Type B pancreatic cell (in vitro differentiated cells): ENCODE measurements at regions not wholly inside any gene's neighbourhood (a gene's known extent, or its start where the extent isn't known, plus 50 kb on each side); places are given as distances from the start of the nearest gene placed in this dataset.

ENCODE experiments used
- DNase-seq: peaks from one replicate; pipeline ENCODE4 v3.0.0; 2021; ENCODE audit warnings: mixed read lengths; ENCODE audit not compliant: unreplicated experiment; ENCODE audit errors: extremely low spot score
- H3K27ac Mint-ChIP-seq: 2 replicates; pipeline ENCODE4 v1.8.0; 2021; ENCODE audit warnings: mild to moderate bottlenecking, mixed read lengths
- H3K27me3 Mint-ChIP-seq: 2 replicates; pipeline ENCODE4 v1.8.0; 2021; ENCODE audit warnings: mixed read lengths
- H3K36me3 Mint-ChIP-seq: 2 replicates; pipeline ENCODE4 v1.8.0; 2021; ENCODE audit warnings: mixed read lengths
- H3K4me1 Mint-ChIP-seq: one replicate; pipeline ENCODE4 v1.8.0; 2021; ENCODE audit warnings: mixed read lengths; ENCODE audit not compliant: unreplicated experiment
- H3K4me3 Mint-ChIP-seq: 2 replicates; pipeline ENCODE4 v1.8.0; 2021; ENCODE audit warnings: mild to moderate bottlenecking, mixed read lengths
- H3K9me3 Mint-ChIP-seq: 2 replicates; pipeline ENCODE4 v1.8.0; 2021; ENCODE audit warnings: mixed read lengths
- TF ChIP-seq, protein P1 (sequence below): fragments of 200-600 bp; sonication (generic); conservative IDR thresholded peaks from 2 replicates; pipeline ENCODE4 v1.5.0; 2021; ENCODE audit warnings: antibody characterized with exemption, mild to moderate bottlenecking

DNA sequence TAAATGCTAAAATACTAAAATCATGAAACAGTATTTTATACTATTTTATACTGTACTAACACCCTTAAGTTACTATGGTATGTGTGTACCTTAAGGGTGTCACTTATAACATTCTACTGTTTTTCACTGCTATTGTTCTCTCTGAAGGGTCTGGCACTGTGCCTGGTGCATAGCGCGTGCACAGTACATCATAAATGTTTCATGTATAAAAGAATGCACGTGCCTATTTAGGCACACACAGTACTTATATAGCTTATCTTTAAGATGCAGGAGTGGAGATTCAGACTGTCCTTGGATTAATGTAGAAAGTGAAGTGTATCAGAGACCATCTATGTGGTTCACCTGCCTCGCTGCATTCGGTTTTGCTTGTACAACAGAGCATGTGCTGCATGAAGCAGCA is 64.0 kb upstream of the SGK1 start:
- no peaks in the 10 kb centered on the region for H3K36me3 Mint-ChIP-seq
- TF ChIP-seq, protein P1, sequence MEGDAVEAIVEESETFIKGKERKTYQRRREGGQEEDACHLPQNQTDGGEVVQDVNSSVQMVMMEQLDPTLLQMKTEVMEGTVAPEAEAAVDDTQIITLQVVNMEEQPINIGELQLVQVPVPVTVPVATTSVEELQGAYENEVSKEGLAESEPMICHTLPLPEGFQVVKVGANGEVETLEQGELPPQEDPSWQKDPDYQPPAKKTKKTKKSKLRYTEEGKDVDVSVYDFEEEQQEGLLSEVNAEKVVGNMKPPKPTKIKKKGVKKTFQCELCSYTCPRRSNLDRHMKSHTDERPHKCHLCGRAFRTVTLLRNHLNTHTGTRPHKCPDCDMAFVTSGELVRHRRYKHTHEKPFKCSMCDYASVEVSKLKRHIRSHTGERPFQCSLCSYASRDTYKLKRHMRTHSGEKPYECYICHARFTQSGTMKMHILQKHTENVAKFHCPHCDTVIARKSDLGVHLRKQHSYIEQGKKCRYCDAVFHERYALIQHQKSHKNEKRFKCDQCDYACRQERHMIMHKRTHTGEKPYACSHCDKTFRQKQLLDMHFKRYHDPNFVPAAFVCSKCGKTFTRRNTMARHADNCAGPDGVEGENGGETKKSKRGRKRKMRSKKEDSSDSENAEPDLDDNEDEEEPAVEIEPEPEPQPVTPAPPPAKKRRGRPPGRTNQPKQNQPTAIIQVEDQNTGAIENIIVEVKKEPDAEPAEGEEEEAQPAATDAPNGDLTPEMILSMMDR = no peak
- peaks cover 30% of the 10 kb centered on the region for H3K4me1 Mint-ChIP-seq
- H3K27ac Mint-ChIP-seq = no peak overlapping the region
- no peak overlapping the region for H3K4me3 Mint-ChIP-seq
- peaks cover 5% of the 10 kb centered on the region for H3K9me3 Mint-ChIP-seq
- DNase-seq = no peak
- no peaks in the 10 kb centered on the region for H3K27me3 Mint-ChIP-seq

DNA sequence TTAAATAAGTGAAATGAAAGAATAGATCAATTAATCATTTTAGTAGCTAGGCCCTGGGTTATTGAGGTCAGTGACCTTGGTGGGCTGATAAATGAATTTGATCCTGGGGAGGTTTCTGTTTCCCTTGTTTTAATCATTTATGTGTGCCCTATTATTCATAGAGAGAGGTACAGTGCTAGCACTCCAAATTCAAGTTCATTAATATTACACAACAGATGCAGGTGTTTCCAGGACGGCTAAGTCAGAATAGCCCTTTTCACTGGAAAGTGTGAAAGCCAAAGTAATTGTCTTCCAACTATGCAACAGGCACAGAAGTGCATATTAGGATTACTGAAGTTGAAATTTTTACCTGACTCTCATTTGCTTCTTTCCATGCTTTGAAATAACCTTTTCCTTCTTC is 61.7 kb upstream of the SGK1 start:
- H3K27ac Mint-ChIP-seq = peak overlapping the region; percentile 97
- DNase-seq = no peak
- H3K4me3 Mint-ChIP-seq = peak overlapping the region; percentile 75
- TF ChIP-seq, protein P1 = no peak
- H3K27me3 Mint-ChIP-seq = no peaks in the 10 kb centered on the region
- peaks cover 10% of the 10 kb centered on the region for H3K9me3 Mint-ChIP-seq
- no peaks in the 10 kb centered on the region for H3K36me3 Mint-ChIP-seq
- H3K4me1 Mint-ChIP-seq = peaks cover 25% of the 10 kb centered on the region

DNA sequence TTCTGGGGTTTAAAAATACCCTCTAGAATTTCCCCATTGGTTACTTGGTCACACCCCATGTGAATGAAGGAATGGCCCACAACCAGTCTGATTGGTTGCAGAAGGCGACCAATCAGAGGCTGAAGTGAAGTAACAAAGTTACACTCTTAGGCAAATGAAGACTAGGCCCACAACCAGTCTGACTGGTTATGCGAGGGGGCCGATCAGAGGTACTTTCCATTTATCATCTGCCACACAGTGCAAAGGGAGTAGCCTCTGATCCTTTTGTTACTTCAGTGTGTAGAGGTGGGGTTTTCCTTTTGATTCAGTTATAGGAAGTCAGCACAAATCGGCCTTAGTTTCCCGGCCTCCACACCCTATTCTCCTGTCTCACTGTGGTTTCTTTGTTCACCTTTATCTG is 61.2 kb upstream of the SGK1 start:
- H3K9me3 Mint-ChIP-seq = peaks cover 10% of the 10 kb centered on the region
- H3K4me1 Mint-ChIP-seq = peaks cover 24% of the 10 kb centered on the region
- H3K27me3 Mint-ChIP-seq = no peaks in the 10 kb centered on the region
- no peaks in the 10 kb centered on the region for H3K36me3 Mint-ChIP-seq
- H3K4me3 Mint-ChIP-seq = peak overlapping the region; percentile 75
- peak; percentile 69 for DNase-seq
- TF ChIP-seq, protein P1 = no peak
- peak overlapping the region; percentile 97 for H3K27ac Mint-ChIP-seq

DNA sequence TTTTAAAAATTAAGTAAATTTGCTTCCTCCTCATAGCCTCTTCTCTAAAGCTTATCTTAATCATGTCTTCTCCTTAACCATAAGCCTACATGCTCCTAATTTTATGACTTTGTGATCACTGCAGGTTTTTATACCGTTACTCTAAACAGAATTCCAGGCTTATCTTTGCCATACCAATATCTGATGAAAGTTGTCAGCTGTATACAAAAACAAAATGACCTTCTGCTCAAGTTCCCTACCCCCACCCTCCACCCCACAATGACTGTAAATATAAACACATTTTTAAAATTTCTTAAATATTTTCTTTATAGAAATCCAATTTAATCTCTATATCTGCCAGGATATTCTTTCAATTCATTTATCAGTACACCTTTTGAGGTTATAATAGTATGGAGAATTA is 60.5 kb upstream of the SGK1 start:
- no peaks in the 10 kb centered on the region for H3K36me3 Mint-ChIP-seq
- H3K4me1 Mint-ChIP-seq = peaks cover 25% of the 10 kb centered on the region
- DNase-seq = no peak
- H3K27me3 Mint-ChIP-seq = no peaks in the 10 kb centered on the region
- peaks cover 10% of the 10 kb centered on the region for H3K9me3 Mint-ChIP-seq
- TF ChIP-seq, protein P1 = no peak
- H3K4me3 Mint-ChIP-seq = no peak overlapping the region
- H3K27ac Mint-ChIP-seq = peak overlapping the region; percentile 97

DNA sequence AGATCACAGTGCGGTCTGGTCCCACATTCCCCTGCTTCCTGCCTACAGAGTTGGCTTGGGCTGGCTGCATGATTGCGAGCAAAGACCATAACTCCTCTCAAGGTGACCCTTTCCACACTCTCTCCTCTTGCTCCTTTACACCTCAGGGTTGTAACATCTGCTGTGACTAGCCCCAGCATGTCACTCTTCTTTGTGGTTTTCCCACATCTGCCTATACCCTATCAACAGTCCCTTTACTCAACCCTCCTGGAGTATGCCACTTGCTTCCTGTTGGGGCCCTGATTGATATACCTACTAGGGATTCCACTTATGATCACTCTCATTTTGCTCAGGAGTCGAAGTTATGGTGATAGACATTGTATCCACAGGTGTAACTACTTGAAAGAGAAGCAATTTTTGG is 58.9 kb upstream of the SGK1 start:
- peaks cover 10% of the 10 kb centered on the region for H3K9me3 Mint-ChIP-seq
- DNase-seq = no peak
- no peak overlapping the region for H3K4me3 Mint-ChIP-seq
- H3K36me3 Mint-ChIP-seq = no peaks in the 10 kb centered on the region
- no peak overlapping the region for H3K27ac Mint-ChIP-seq
- peaks cover 31% of the 10 kb centered on the region for H3K4me1 Mint-ChIP-seq
- H3K27me3 Mint-ChIP-seq = no peaks in the 10 kb centered on the region
- TF ChIP-seq, protein P1 = no peak

DNA sequence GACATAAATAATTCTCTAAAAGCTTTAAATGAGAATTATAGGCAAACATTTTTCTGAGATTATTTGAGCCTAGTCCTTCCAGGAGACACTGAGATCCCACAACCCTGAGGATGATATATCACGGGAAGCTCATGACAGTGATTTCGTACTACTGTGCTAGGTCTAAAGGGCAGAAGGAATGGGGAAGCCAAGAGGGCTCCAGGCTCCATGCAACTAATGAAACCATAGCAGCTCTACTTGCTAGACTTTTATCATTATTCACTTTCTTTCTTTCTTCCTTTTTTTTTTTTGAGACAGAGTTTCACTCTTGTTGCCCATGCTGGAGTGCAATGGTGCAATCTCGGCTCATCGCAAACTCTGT is 57.3 kb upstream of the SGK1 start:
- peaks cover 23% of the 10 kb centered on the region for H3K4me1 Mint-ChIP-seq
- peaks cover 10% of the 10 kb centered on the region for H3K9me3 Mint-ChIP-seq

More for the DNA sequence above, 57.3 kb upstream of the SGK1 start:
- DNase-seq = no peak
- no peak overlapping the region for H3K27ac Mint-ChIP-seq
- H3K27me3 Mint-ChIP-seq = peaks cover 3% of the 10 kb centered on the region
- TF ChIP-seq, protein P1 = no peak
- H3K4me3 Mint-ChIP-seq = no peak overlapping the region
- no peaks in the 10 kb centered on the region for H3K36me3 Mint-ChIP-seq
